NCI-H82 treated with DMSO at 0.1 percent for 48 hours (cell line): ENCODE measurements at regions not wholly inside any gene's neighbourhood (a gene's known extent, or its start where the extent isn't known, plus 50 kb on each side); places are given as distances from the start of the nearest gene placed in this dataset.

ENCODE experiments used
- DNase-seq: peaks from one replicate; lab custom pipeline; 2025; ENCODE audit not compliant: unreplicated experiment; lab: John Stamatoyannopoulos, UW

- no peak for DNase-seq
Observed at GRCh38 chr4:20512033-20512792, 188.0 kb upstream of the PACRGL start.

GRCh38 chr4:20512985-20513384 is 187.3 kb upstream of the PACRGL start:
- DNase-seq: no peak

GRCh38 chr4:20520901-20521300 is 179.4 kb upstream of the PACRGL start:
- no peak for DNase-seq

GRCh38 chr4:20528508-20528907 is 171.8 kb upstream of the PACRGL start:
- no peak for DNase-seq

GRCh38 chr4:20529691-20530090 is 170.6 kb upstream of the PACRGL start:
- peak; percentile 14 for DNase-seq

GRCh38 chr4:20532116-20532790 is 168.0 kb upstream of the PACRGL start:
- DNase-seq: peak; percentile 28

- no peak for DNase-seq
Observed at GRCh38 chr4:20532871-20533870, 167.1 kb upstream of the PACRGL start.

- no peak for DNase-seq
Observed at GRCh38 chr4:20538905-20539304, 161.4 kb upstream of the PACRGL start.

GRCh38 chr4:20543131-20543530 is 157.1 kb upstream of the PACRGL start:
- DNase-seq: no peak

- DNase-seq: peak; percentile 65
Observed at GRCh38 chr4:20544645-20545044, 155.6 kb upstream of the PACRGL start.

GRCh38 chr4:20552004-20552403 is 148.3 kb upstream of the PACRGL start:
- no peak for DNase-seq

GRCh38 chr4:20554134-20554533 is 146.1 kb upstream of the PACRGL start:
- no peak for DNase-seq

GRCh38 chr4:20565075-20565721 is 135.1 kb upstream of the PACRGL start:
- no peak for DNase-seq

GRCh38 chr4:20570981-20571715 is 129.1 kb upstream of the PACRGL start:
- peak; percentile 17 for DNase-seq

- DNase-seq: no peak
Observed at GRCh38 chr4:20572976-20573375, 127.3 kb upstream of the PACRGL start.

- no peak for DNase-seq
Observed at GRCh38 chr4:20574986-20575385, 125.3 kb upstream of the PACRGL start.

GRCh38 chr4:20575486-20575885 is 124.8 kb upstream of the PACRGL start:
- DNase-seq: no peak

- no peak for DNase-seq
Observed at GRCh38 chr4:20576861-20577260, 123.4 kb upstream of the PACRGL start.

GRCh38 chr4:20577702-20578101 is 122.6 kb upstream of the PACRGL start:
- no peak for DNase-seq

GRCh38 chr4:20580907-20581306 is 119.4 kb upstream of the PACRGL start:
- DNase-seq: no peak
